DND-41 (cell line): ENCODE measurements at regions not wholly inside any gene's neighbourhood (a gene's known extent, or its start where the extent isn't known, plus 50 kb on each side); places are given as distances from the start of the nearest gene placed in this dataset.

Source experiments
- CTCF ChIP-seq: IDR thresholded peaks from 2 replicates; pipeline ENCODE4 v1.5.1; 2012; ENCODE audit warnings: borderline replicate concordance, low read length, moderate library complexity, mild to moderate bottlenecking; ENCODE audit not compliant: poor library complexity, severe bottlenecking; ENCODE audit errors: extremely low read depth
- EZH2 ChIP-seq: IDR thresholded peaks from 3 replicates; pipeline ENCODE4 v1.6.1; 2012; ENCODE audit warnings: borderline replicate concordance, low read depth, mild to moderate bottlenecking, moderate library complexity, low read length, inconsistent platforms; ENCODE audit not compliant: severe bottlenecking

DNA sequence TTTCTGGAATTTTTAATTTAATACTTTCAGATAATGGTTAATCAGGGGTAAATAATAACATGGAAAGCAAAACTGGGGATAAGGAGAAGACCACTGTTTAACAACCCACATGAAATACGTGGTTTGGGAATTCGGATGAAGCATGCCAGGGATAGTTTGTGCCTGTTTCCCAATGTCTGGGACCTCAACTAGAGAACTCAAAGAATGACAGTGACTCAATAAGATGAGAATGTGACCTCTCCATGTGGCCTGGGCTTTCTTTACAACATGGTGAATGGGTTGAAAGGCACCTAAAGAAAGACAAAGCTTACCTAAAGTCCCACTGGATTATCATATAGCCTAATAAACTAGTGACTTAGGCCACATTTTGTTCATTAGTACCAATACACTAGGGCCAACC is 460.3 kb upstream of the LRFN5 start:
- no peak for TF ChIP-seq CTCF
- TF ChIP-seq EZH2 = no peak
